GM12865 (cell line): ENCODE measurements at regions not wholly inside any gene's neighbourhood (a gene's known extent, or its start where the extent isn't known, plus 50 kb on each side); places are given as distances from the start of the nearest gene placed in this dataset.

Experiments used
- DNase-seq: peaks from one replicate; pipeline ENCODE4 v3.0.0; 2010; ENCODE audit warnings: low read depth
- H3K4me3 ChIP-seq: 2 replicates; pipeline ENCODE4 v1.5.1; 2011; ENCODE audit warnings: mild to moderate bottlenecking, low read depth, low read length, control low read depth
- CTCF ChIP-seq: IDR thresholded peaks from 2 replicates; pipeline ENCODE4 v1.5.1; 2011; ENCODE audit warnings: low read length, control low read depth, low read depth, inconsistent platforms; ENCODE audit not compliant: insufficient read depth; ENCODE audit errors: missing control alignments

GRCh38 chrX:65610481-65610880, 57.0 kb upstream of the MSN start:
- TF ChIP-seq CTCF = no peak
- DNase-seq = no peak
- no peak overlapping the region for H3K4me3 ChIP-seq

- H3K4me3 ChIP-seq = no peak overlapping the region
- TF ChIP-seq CTCF = no peak
Measured at GRCh38 chrX:65610040-65610439, 57.4 kb upstream of the MSN start.

GRCh38 chrX:65609237-65609636, 58.2 kb upstream of the MSN start:
- no peak for DNase-seq
- no peak for TF ChIP-seq CTCF
- no peak overlapping the region for H3K4me3 ChIP-seq

More at GRCh38 chrX:65610040-65610439, 57.4 kb upstream of the MSN start:
- DNase-seq = no peak

GRCh38 chrX:65608026-65608425, 59.4 kb upstream of the MSN start:
- TF ChIP-seq CTCF = no peak
- no peak for DNase-seq
- H3K4me3 ChIP-seq = no peak overlapping the region

GRCh38 chrX:65607070-65607742, 60.2 kb upstream of the MSN start:
- DNase-seq = peak; percentile 35
- no peak overlapping the region for H3K4me3 ChIP-seq
- no peak for TF ChIP-seq CTCF

GRCh38 chrX:65602221-65602560, 65.3 kb upstream of the MSN start:
- no peak overlapping the region for H3K4me3 ChIP-seq
- DNase-seq = no peak
- TF ChIP-seq CTCF = no peak
